Type B pancreatic cell (in vitro differentiated cells): ENCODE measurements at regions not wholly inside any gene's neighbourhood (a gene's known extent, or its start where the extent isn't known, plus 50 kb on each side); places are given as distances from the start of the nearest gene placed in this dataset.

ENCODE experiments used
- DNase-seq: peaks from one replicate; pipeline ENCODE4 v3.0.0; 2021; ENCODE audit warnings: mixed read lengths; ENCODE audit not compliant: unreplicated experiment; ENCODE audit errors: extremely low spot score
- H3K27ac Mint-ChIP-seq: 2 replicates; pipeline ENCODE4 v1.8.0; 2021; ENCODE audit warnings: mild to moderate bottlenecking, mixed read lengths
- H3K27me3 Mint-ChIP-seq: 2 replicates; pipeline ENCODE4 v1.8.0; 2021; ENCODE audit warnings: mixed read lengths
- H3K36me3 Mint-ChIP-seq: 2 replicates; pipeline ENCODE4 v1.8.0; 2021; ENCODE audit warnings: mixed read lengths
- H3K4me1 Mint-ChIP-seq: one replicate; pipeline ENCODE4 v1.8.0; 2021; ENCODE audit warnings: mixed read lengths; ENCODE audit not compliant: unreplicated experiment
- H3K4me3 Mint-ChIP-seq: 2 replicates; pipeline ENCODE4 v1.8.0; 2021; ENCODE audit warnings: mild to moderate bottlenecking, mixed read lengths
- H3K9me3 Mint-ChIP-seq: 2 replicates; pipeline ENCODE4 v1.8.0; 2021; ENCODE audit warnings: mixed read lengths
- CTCF ChIP-seq: fragments of 200-600 bp; sonication (generic); conservative IDR thresholded peaks from 2 replicates; pipeline ENCODE4 v1.5.0; 2021; ENCODE audit warnings: antibody characterized with exemption, mild to moderate bottlenecking

- Mint-ChIP-seq H3K27me3 (no peaks in the 10 kb centered on the region), H3K4me1 (peaks cover 17% of the 10 kb centered on the region), H3K36me3 (no peaks in the 10 kb centered on the region), H3K4me3 (no peak overlapping the region), H3K9me3 (no peaks in the 10 kb centered on the region), H3K27ac (no peak overlapping the region)
- no peak for TF ChIP-seq CTCF
- DNase-seq, result no peak
Observed at GRCh38 chr4:124786634-124787033, 74.1 kb upstream of the ANKRD50 start.

GRCh38 chr4:124785645-124786044, 73.1 kb upstream of the ANKRD50 start:
- H3K36me3 Mint-ChIP-seq, result no peaks in the 10 kb centered on the region
- TF ChIP-seq CTCF, result peak; percentile 60

GRCh38 chr4:124783847-124784246, 71.3 kb upstream of the ANKRD50 start:
- no peak for DNase-seq
- TF ChIP-seq CTCF, result no peak
- no peaks in the 10 kb centered on the region for H3K36me3 Mint-ChIP-seq
- H3K27me3 Mint-ChIP-seq, result no peaks in the 10 kb centered on the region
- no peak overlapping the region for H3K27ac Mint-ChIP-seq
- H3K4me3 Mint-ChIP-seq, result no peak overlapping the region
- peaks cover 13% of the 10 kb centered on the region for H3K4me1 Mint-ChIP-seq
- H3K9me3 Mint-ChIP-seq, result no peaks in the 10 kb centered on the region

More at GRCh38 chr4:124785645-124786044, 73.1 kb upstream of the ANKRD50 start:
- H3K27me3 Mint-ChIP-seq, result no peaks in the 10 kb centered on the region
- H3K27ac Mint-ChIP-seq, result no peak overlapping the region
- DNase-seq, result no peak
- H3K4me3 Mint-ChIP-seq, result no peak overlapping the region
- H3K9me3 Mint-ChIP-seq, result no peaks in the 10 kb centered on the region
- H3K4me1 Mint-ChIP-seq, result peaks cover 16% of the 10 kb centered on the region

- no peak for DNase-seq
- no peak overlapping the region for H3K4me3 Mint-ChIP-seq
- no peaks in the 10 kb centered on the region for H3K4me1 Mint-ChIP-seq
- no peaks in the 10 kb centered on the region for H3K27me3 Mint-ChIP-seq
- no peak for TF ChIP-seq CTCF
- H3K27ac Mint-ChIP-seq, result no peak overlapping the region
- H3K36me3 Mint-ChIP-seq, result no peaks in the 10 kb centered on the region
- H3K9me3 Mint-ChIP-seq, result peaks cover 9% of the 10 kb centered on the region
Observed at GRCh38 chr4:124777007-124777406, 64.5 kb upstream of the ANKRD50 start.

GRCh38 chr4:124768596-124769365, 56.2 kb upstream of the ANKRD50 start:
- no peaks in the 10 kb centered on the region for H3K27me3 Mint-ChIP-seq

More at GRCh38 chr4:124768596-124769365, 56.2 kb upstream of the ANKRD50 start:
- no peak for TF ChIP-seq CTCF
- Mint-ChIP-seq H3K9me3 (no peaks in the 10 kb centered on the region), H3K27ac (no peak overlapping the region), H3K4me1 (no peaks in the 10 kb centered on the region), H3K36me3 (no peaks in the 10 kb centered on the region), H3K4me3 (no peak overlapping the region)
- no peak for DNase-seq
